HuH-7 (cell line): ENCODE measurements at regions not wholly inside any gene's neighbourhood (a gene's known extent, or its start where the extent isn't known, plus 50 kb on each side); places are given as distances from the start of the nearest gene placed in this dataset.

Experiments
- DNase-seq: peaks from one replicate; pipeline ENCODE4 v3.0.0; 2011; ENCODE audit warnings: low spot score

DNA sequence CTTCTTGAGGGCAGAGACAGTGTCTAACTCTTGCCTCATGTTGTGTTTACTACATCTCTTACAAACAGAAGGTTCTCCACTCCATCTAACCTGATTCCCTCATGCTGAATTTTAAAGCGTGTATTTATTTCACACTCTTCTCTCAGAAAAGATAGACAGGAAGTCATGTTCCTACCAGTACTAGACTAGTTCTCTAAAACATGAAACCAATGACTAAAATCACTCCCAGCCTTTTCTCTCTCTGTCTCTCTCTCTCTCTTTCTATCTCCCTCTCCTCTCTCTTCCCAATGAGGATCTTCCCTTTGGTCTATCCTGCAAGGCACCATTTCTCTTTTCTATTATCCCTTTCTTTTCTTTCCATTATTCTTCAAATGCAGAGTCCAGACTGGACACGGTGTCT is 391.9 kb upstream of the CADM1 start:
- no peak for DNase-seq

DNA sequence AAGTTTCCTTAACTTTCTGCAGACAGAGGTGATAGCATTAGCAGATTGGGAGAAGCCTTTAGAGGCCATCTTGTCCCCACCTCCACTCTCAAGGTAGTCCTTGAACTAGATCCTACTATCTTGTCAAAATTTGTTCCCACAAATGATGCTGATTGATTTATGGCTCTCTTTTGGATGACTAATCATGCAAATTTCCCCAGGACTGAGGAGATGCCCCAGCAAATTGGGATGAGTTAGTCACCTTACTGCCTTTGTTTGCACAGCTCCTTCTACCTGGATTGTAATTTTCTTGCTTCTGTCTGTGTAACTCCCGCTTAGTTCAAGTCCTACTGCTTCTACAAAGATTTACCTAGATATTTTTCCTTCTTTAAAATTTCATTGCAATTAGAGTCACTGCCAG is 391.4 kb upstream of the CADM1 start:
- DNase-seq: no peak

DNA sequence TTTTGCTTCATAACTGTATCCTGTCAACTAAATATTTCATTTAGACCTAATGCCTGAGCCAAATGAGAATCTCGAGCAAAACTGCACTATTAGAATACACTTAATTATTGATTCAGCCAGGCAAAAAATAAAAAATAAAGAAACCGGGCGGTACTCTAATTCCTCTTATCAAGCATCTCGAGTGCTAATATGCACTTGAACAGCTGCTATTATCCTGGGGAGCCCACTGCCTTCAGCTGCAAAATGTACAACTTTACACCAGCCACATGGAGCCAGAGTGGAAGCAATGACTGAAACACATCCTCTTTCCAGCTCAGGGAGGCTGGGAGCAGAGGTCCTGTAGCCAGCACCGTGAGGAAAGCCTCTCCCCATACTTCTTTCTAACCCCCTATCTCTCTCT is 390.0 kb upstream of the CADM1 start:
- no peak for DNase-seq

DNA sequence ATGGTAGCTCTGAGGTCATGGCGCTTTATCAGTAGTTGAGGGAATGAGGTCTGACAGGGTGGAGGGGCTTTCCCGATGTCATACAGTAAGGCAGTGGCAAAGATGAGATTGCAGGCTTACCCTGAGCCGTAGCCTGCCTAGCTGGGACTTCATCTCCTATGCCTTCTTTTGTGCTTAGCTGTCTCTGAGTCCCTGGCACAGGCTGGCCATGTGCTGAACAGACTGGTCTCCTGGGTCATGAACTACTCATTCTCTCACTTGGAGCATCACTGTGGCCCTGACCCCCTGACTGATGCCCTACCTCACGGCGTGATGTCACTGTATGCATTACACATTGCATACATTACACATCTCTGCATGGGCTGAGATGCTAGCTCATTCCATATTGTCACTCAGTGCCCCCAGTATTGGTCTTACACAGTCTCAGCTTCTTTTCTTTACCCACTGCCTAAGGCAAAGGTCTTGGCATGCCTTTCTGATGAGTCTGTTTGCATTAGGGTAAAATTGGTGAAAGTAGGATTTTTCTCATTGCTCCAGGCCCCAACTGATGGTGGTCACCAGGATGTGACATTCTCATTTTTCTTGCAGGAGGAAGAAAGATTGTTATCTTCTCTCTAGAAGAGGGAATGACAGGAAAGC is 389.4 kb upstream of the CADM1 start:
- no peak for DNase-seq

DNA sequence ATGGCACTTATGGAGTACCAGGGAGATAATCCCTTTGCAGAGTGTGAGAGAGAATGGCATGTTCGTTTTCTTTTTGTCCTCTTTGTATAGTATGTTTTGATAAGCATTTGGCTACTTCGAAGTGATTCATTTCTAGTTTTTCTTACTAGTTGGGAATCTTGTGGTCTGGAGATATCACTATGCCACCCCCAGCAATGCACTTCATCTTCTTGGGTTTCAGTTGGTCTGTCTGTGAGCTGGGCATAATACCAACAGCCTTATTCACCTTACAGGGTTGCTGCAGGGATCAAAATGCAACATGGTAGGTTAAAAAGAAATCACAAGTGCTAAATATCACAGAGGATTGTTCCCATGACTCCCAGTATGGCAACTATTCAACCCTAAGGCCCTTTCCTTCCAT is 387.8 kb upstream of the CADM1 start:
- DNase-seq: no peak

DNA sequence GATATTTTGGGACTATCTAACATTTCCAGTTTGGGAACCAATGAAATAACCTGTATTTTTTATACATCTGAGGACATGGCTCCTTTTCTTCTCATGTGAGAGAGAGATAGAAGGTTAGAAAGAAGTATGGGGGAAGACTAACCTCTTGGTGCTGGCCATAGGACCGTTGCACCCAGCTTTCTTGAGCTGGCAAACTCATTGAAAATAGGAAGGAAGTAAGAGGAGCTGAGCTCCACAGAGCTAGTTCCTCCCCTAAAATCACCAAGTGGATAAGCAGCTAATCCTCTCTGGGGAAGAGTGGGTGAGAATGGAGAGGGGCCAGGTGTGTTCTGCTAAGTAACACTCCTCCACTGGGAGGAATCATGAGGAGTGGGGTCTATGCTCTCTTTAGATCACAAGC is 387.4 kb upstream of the CADM1 start:
- no peak for DNase-seq

DNA sequence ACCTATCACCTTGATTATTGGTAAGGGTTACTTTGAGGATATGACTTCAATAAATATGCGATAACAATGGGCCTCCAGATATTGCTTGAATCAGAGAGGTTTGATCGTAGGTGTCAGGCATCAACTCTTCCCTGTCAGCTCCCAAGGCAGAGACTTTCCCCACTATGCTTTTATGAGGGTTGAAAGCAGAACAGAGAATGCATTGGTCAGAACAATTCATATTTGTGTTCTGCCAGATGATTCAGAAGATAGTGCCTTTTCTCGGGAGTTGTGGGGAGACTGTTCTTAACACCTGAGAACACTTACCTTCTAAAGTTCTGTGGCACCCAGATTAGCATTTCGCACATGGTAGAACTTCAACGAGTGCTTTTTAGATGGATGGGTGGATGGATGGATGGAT is 386.3 kb upstream of the CADM1 start:
- DNase-seq: no peak

DNA sequence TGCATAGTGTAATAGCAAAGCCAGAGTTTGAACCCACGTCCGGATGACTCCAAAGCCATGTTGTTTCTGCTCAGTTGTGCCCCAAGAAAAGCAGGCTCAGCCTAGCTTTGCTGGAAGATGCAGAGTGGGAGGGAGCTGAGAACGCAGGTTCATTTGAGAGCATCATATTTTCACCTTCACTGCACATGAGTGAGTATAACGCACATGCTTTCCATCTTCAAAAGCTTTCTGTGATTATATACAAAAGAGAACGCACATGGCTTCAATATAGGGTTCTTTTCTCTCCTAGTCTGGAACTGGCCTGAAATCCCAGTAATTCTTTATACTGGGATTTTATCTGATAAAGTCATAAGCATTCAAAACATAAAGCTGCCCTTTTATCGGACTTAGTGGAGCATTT is 385.5 kb upstream of the CADM1 start:
- DNase-seq: no peak

DNA sequence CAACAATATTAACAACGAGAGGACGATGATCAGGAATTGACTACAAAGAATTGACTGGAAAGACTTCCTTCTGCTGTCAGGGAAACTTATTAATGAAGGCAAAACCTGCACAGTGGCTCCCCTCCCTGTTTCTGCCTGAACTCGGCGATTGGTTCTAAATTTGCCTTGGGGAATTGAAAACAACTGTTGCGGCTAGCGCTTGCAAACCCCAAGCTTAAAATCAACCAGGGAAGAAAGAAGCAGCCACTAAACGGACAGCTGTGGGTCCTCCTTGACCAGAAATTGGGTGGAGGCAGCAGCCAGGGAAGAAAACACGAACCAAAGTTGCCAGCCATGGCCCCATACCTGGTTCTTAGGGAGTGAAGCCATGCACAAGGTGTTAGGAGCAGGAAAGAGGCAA is 383.5 kb upstream of the CADM1 start:
- DNase-seq: no peak

DNA sequence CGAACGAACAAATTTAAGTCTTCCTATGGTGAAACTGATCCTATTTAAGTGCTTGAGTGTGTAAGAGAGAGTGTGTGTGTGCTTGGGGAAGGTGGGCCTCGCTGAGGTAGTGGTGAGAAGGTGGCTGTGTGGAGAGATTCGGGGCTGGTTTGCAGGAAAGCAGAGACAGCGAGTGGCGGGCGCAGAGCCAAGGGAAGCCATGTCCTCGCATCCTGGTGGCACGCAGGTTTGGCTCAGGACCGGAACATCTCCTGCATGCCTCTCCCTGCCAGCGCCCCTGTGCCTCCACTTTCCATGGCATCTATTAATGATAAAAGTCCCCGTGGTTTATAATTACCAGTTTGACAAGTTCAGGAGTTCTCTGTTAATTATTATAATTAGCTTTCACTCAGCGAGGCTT is 383.1 kb upstream of the CADM1 start:
- DNase-seq: no peak

DNA sequence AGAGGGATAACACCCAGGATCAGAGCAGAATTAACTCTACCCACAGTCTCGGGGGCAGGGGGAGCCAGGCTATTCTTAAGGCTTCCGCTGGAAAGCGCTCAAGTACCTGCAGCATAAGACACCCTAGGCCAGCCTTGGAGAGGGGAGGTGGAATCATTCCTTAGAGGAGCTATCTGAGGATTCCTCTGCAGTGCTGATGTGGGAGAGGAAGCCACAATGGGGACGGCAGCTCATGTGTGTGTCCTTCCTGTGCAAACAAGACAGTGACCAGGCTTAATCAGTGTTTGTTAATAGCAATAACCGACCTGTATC is 382.2 kb upstream of the CADM1 start:
- no peak for DNase-seq

DNA sequence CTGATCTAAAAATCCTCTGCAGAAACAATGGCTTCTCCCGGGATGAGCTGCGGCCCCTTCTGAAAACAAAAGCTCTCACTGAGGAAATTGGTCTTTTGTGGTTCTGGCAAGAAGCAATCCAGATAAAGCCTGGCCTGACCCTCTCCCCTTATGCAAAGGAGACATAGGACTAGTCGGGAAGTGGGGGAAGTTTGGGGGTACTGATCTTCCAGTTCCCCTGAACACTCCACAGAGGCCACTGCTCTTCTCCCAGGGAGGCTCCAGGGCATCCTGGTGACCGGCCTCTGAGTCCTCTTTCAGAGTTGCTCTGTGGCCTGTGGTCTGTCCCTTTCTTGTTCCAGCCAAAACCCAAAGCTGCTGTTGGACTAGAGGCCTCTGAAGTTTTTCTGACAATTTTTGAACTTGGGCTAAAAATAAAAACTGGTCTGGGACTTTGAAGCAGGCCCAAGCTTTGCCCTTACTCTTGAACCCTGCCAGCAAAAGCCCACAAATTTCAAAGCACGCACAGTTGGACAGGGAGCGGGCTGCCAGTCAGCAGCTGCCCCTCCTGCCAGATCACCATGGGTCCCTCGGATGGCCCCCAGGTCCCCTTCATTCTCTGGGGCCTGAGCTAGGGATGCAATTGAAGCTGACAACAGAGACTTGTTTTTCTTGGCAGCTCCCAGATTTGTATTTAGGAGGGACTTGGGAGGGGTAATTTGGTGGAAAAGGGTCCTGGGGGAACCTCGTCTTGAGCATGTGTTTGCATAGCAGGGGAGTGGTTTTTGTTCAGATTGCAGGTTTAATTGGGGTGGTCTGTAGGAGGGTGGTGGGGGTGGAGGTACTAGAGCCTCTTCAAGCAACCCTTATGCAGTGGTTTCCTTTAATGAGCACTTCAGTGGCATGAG is 381.6 kb upstream of the CADM1 start:
- no peak for DNase-seq

DNA sequence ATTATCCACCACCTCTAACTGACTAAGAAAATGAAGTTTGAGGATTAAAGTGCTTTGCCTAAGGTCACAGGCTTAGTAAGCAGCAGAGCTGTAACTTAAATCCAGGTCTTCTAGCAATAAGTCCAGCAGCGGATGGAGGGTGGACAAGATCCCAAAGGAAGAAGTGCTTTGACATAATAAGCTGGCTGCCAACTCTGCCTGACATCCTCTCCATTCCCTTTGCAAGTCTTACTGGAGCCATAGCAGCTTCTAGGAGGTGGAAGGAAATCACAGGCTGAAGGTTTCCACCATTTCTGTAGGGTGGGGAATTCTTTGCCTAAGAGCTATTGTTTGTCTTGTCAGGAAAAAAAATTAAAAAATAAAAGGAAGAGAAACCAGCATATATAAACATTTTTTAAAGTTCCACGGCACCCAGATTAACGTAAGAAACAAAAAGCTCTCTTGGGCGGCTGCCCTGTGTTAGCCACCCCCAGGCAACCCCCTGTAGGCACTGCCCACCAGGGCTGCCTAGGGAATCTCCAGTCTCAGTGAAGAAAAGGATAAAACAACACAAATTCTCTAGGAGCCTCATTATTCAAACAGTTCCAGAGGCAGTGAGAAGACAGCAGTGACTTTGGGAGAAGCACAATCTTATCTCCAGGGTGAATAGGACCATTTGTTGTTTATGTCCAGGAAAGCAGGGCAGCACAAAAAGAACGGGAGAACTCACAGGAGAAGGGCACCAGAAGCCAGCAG is 380.8 kb upstream of the CADM1 start:
- no peak for DNase-seq

DNA sequence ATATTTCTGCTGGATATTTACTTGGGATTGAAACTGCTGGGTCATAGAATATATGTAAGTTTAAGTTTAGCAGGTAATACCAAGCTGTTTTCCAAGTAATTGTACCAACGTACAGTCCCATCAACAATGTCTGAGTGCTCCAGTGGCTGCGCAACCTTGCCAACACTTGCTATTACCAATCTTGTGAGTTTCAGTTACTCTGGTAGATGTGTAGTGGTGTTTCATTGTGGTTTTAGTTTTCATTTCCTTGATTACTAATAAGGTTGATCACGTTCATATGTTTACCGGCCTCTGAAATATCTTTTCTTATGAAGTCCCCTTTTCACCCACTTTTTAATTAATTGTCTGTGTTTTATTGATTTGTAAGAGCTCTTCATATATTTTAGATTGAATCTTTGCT is 370.6 kb upstream of the CADM1 start:
- no peak for DNase-seq

DNA sequence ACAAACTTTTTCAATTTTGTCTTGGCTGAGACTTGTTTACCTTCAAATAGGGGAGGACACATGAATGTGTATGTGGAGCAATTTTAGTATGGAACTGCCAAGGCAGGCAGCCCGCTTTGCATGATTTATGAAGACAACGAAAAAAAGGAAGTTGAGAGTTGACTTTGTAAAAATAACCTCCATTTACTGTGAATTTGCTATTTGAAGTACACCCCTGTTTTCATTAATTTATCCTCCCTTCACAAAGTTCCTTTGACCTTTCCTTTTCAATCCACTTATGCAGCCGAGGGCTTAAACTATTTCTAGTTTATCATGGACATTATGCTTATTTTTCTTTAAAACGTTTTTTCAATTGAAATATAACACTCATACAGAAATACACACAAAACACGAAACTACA is 369.6 kb upstream of the CADM1 start:
- no peak for DNase-seq

DNA sequence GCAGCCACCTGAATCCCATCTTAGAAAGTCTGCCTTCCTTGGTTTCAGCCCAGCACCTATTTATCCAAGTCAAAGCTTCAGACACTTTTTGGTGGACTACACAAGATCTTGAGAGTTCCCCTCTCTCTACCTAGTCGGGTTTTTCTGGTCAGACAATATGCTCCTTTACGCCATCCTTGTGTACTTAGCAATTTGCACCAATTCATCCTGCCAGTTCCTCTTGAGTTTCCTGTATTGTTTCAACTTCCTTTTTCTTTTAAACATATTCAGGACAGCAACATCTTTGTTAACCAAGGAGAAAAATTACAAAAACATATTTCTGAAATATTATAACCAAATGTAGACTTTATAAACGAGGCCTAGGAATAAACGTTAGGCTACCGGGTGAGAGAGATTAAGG is 368.2 kb upstream of the CADM1 start:
- no peak for DNase-seq

DNA sequence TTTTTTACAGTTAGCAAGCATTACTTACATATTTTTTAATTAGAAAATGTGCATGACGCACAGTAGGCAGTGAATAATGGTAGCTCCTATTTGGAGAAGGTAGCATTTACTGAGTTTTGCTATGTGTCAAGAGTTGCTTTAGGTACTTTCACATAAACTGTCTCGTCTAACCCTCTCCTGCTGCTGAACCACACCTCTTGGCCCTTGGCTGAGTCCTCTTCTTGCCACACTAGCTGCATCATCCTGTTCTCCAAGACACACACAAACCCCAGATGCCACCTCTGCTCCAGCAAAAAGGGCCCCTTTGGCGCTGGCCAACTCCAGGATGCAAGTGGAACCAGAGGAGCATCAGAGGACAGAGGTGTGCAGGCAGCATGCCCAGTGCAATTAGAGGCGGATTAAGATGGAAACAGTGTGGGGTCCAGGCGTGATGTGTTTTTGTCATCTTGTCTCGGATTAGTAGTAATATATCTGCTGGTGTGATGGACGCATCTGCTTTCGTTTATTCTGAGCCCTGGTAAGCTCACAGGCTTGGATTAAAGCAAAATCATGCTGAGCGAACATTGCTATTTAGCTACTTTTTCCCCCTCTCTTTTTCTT is 367.0 kb upstream of the CADM1 start:
- no peak for DNase-seq

DNA sequence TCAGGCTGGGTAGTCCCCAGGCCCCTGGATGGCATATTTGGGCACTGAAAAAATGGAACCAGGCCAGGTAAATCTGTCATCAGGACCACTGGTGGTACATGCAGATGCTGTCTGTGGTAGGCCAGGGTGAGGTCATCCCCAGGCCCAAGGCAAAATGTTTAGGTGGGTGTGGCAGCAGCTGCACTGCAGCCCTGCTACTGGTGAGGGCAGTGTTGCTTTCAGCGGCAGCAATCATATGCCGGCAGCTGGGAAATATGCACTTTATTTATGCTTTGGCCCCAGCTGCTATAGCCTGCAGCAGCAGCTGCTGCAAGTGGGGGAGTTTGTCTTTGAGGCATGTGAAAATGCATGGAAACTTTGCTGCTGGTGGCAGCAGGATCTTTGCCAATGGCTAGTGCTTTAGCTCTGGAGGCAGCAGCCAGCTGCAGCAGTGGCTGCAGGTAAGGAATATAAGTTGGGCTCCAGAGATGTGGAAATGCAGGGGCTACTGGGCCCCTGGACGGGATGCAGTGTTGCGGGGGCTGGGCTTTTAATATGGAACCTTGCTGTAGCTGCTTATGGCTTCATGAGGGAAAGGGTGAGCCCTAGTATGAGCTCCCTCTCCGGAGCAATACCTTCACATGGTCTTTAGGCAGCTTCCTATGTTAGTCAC is 365.7 kb upstream of the CADM1 start:
- peak; percentile 35 for DNase-seq

DNA sequence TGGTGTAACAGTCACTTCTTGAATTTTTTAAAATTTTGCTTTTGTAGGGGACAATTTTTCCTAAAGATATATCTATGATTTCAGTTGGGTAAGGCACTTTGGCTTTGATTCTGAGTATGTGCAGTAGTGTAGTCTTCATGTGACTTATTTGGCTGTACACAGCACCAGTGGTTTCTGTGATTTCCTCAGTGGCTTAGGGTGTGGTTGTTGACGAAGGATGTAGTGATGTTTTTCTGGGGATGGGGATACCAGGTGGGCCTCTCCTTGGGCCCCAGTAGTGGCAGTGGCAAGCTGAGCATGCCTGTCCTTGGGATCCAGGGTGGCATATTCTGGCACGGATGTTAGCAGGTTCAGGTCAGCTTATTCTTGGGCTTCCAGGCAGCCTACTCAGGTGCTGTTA is 364.9 kb upstream of the CADM1 start:
- DNase-seq: no peak

DNA sequence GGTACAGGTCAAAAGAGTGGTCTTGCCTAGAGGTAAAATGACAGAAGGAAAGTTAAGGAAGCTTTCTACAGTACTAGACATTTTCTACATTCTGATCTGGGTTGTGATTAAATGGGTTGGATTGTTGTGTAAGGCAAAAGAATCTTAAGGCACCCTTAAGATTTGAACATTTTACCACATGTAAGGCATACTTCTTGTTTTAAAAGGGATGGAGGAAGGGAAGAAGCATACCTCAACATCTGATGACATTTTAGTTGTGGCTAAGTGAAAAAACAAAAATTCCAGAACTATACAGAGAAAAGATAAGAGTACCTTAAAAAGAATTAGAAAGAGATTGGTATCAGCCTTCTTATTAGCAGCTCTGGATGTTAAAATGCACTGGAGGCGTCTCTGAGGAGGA is 356.0 kb upstream of the CADM1 start:
- DNase-seq: no peak

DNA sequence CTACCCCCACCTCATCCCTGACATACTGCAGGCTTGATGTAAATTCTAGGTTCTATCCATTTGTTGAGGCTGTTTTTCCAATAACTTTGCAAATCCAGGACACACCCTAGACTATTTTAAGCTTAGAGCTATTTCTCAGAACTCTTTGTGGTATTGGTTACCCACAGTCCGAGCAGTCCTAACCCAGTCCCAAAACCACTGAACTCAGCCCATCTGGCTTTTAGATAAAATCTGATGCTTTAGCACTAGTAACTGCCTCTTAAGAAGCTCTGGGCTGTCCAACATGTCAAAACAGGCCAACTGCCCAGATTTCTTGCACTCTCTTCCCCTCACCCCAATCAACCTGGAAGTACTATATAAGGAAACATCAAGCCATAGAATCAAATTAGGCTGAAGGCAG is 344.4 kb upstream of the CADM1 start:
- DNase-seq: no peak

DNA sequence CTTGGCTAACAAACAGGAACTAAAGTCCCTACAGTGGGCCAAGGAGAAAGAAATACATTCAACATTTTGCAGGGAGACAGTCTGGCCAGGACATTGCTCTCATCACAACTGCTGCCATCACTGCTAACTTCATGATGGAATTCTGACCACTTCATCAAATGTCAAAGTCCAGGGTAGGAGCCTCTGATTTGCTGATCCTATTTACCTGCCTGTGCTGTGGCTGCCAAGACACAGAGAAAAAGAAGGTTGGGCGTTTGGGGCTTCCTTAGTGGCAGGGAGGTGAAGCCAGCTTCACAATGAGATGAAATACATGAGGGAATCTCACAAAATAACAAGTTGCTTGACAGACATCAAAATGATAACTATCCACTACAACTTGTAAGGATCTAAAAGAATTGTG is 343.9 kb upstream of the CADM1 start:
- no peak for DNase-seq

DNA sequence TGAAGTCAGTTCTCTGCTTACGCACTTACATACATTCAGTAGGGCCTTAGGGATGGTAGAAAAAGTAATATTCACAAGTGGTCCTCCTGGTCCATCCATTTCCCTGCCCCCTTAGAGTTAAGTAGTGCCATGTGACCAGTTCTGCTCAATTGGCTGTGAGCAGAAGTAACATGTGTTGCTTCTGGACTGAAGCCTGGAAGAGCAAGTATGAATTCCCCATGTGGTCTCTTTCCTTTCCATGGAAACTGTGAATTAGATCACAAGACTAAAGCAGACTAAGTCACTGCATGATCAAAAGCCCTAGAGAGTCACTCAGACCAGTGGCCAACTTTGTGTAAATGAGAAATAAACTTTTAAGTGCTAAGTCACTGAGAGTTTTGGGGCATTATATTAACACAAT is 341.7 kb upstream of the CADM1 start:
- no peak for DNase-seq
